HG03432 (cell line): ENCODE measurements at regions not wholly inside any gene's neighbourhood (a gene's known extent, or its start where the extent isn't known, plus 50 kb on each side); places are given as distances from the start of the nearest gene placed in this dataset.
"Not testable (repeated sequence)": the region's sequence is repeated elsewhere in the genome, so short reads cannot be mapped to it uniquely, and the experiment has no call there.

Source experiments
- ATAC-seq: cut with Tn5 transposase; IDR thresholded peaks from one replicate; pipeline ENCODE4 v1.9.1; 2021; ENCODE audit warnings: mild to moderate bottlenecking, moderate library complexity; ENCODE audit not compliant: unreplicated experiment

DNA sequence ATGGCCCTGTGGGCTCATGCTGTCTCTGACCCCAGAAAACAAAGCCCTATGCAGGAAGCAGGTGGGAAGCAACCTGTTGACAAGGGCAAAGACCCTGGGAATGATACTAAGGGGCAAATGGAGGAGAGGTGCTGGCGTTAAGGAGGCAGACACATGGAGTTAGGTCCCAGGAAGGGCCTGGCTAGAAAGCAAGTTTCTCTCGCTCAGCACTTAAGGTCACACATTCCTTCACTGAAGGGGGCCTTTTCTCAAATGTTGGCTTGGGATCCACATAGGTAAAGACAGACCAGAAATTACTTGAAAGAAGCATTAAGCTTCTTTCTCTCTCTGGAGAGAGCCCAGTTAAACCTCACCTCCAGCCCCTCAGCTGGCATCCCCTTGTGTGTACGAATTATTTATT lies 155.7 kb downstream of the ADRA2C start:
- ATAC-seq = not testable (repeated sequence)

DNA sequence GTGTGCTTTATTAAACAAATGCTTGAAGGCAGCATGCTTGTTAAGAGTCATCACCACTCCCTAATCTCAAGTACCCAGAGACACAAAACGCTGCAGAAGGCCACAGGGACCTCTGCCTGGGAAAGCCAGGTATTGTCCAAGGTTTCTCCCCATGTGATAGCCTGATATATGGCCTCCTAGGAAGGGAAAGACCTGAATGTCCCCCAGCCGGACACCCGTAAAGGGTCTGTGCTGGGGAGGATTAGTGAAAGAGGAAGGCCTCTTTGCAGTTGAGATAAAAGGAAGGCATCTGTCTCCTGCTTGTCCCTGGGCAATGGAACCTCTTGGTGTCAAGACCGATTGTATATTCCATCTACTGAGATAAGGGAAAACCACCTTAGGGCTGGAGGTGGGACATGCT lies 159.7 kb downstream of the ADRA2C start:
- not testable (repeated sequence) for ATAC-seq

DNA sequence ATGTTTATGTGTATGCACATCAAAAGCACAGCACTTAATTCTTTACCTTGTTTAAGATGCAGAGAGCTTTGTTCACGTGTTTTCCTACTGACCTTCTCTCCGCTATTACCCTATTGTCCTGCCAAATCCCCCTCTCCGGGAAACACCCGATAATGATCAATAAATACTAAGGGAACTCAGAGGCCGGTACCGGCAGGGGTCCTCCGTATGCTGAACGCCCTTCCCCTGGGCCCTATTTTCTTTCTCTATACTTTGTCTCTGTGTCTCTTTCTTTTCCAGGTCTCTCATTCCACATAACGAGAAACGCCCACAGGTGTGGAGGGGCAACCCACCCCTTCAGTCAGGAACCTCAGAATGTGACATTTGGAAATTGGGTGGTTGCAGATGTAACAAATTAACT lies 160.1 kb downstream of the ADRA2C start:
- not testable (repeated sequence) for ATAC-seq

DNA sequence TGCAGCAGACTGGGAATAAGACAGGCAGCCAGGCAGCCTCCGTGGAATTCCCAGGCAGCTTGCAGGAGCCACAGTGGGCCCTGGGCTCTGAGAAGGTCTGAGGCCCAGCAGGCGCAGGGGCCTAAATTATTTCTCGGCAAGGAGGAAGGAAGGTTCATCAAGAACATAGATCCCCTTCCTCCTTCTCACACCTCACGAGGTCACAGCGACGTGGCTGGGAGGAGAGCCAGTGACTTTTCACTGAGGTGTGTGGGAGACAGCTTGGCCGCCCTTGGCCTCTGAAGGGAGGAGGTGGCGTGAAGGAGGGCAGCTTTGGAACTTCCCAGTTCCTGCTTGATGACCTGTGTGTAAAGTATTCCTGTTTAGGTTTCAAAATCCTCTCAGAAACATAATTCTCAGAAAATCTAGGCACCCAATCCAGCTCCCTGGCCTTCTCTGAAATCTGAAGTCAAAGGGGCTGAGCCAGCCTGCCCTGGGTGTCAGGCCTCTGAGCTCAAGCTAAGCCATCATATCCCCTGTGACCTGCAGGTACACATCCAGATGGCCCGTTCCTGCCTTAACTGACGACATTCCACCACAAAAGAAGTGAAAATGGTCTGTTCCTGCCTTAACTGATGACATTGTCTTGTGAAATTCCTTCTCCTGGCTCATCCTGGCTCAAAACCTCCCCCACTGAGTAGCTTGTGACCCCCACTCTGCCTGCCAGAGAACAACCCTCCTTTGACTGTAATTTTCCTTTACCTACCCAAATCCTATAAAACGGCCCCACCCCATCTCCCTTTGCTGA lies 161.0 kb downstream of the ADRA2C start:
- ATAC-seq = not testable (repeated sequence)

DNA sequence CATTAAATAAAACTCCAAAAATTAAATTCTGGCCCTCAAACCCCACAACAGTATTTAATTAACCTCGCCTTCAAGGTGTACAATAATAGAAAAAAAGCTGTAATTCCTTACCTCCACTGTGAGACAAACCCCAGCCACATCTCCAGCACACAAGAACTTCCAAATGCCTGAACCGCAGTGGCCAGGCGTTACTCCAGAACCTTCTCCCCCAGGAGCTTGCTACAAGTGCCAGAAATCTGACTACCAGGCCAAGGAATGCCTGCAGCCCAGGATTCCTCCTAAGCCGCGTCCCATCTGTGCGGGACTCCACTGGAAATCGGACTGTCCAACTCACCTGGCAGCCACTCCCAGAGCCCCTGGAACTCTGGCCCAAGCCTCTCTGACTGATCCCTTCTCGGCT lies 163.2 kb downstream of the ADRA2C start:
- not testable (repeated sequence) for ATAC-seq

DNA sequence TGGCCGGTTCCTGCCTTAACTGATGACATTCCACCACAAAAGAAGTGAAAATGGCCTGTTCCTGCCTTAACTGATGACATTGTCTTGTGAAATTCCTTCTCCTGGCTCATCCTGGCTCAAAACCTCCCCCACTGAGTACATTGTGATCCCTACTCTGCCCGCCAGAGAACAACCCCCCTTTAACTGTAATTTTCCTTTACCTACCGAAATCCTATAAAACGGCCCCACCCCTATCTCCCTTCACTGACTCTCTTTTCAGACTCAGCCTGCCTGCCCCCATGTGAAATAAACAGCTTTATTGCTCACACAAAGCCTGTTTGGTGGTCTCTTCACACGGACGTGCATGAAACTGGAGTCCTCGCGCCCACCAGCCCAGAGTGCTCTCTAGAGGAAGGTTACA lies 166.5 kb downstream of the ADRA2C start:
- not testable (repeated sequence) for ATAC-seq

DNA sequence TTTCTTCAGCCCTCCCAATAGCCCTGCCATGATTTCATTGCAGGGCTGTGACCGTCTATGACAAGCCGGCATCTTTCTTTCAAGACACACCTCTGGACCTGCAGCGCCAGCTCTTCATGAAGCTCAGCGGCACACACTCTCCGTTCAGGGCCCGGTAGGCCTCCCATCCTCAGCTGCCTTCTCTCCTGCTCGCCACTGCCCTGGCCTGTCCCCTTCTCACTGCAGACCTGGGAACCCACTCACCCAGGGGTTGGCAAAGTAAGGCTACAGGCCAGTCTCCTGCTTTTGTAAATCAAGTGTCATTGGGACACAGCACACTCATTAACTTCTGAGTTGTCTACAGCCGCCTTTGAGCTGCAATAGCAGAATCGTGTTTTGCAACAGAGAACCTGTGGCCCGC lies 169.2 kb downstream of the ADRA2C start:
- ATAC-seq = not testable (repeated sequence)

DNA sequence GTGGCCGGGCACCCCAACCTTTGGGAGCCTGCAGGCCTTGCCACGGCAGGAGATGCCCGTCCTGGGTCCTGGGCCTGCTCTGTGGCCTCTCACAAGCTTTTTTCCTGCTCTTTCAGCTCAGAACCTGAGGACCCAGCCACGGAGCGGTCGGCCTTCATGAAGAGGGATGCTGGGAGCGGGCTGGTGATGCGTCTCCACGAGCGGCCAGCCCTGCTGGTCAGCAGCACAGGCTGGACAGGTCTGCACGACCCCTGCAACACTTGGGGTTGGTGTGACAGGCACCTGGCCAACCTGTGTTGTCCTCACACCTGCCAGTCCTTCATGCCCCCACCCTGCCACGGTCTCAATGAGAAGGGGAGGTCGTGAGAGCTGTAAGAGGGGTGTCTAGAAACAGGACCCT lies 170.0 kb downstream of the ADRA2C start:
- ATAC-seq = no peak

DNA sequence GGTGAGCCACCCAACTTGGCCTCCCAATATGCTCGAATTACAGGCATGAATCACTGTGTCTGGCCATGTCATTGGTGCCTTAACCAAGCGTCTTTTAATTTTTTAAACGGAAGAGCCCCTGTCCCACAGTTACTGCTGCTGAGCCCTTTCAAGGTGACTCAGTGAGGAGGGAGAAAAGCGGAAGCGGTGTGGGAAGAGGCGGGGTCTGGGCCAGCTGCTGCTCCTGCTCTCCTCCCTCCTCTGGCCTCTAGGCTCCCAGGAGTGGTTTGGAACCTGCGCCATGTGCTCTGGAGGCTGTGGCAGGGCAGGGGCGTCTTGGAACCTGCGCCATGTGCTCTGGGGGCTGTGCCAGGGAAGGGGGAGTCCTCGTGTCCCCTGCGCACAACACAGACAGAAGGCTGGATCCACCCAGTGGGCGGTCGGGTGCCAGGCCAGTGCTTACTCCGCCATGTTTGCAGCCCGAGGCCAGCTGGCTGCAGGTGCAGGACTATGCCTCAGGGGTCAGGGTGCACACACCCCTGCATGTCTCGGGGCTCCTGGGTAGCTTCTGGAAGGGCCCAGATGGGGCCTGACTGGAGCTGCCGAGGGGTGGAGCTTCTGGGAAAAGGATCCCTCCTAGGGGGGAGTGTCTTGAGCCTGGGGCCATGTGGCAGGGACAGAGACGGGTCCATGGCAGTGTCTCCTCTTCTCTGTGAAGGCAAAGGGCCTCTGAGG lies 171.8 kb downstream of the ADRA2C start:
- ATAC-seq = not testable (repeated sequence)

DNA sequence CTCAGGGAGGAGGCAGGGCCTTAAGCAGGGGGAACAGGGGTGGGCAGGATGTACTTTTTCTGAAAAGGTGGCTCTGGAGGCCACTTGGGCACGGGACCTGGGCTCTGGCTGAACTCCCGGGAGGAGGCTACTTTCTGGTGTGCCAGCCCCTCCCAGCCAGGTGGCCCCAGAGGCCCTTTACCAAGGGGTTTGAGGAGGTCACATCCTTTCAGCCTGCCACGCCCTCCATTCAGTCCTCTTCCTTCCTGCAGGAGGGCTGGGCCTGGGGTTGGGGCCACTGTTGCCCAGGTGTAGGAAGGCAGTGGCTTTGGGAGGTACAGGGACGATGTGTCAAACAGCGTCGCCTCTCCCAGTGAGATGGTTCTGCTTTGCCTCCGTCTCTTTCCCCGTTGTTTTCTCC lies 172.5 kb downstream of the ADRA2C start:
- ATAC-seq = not testable (repeated sequence)

DNA sequence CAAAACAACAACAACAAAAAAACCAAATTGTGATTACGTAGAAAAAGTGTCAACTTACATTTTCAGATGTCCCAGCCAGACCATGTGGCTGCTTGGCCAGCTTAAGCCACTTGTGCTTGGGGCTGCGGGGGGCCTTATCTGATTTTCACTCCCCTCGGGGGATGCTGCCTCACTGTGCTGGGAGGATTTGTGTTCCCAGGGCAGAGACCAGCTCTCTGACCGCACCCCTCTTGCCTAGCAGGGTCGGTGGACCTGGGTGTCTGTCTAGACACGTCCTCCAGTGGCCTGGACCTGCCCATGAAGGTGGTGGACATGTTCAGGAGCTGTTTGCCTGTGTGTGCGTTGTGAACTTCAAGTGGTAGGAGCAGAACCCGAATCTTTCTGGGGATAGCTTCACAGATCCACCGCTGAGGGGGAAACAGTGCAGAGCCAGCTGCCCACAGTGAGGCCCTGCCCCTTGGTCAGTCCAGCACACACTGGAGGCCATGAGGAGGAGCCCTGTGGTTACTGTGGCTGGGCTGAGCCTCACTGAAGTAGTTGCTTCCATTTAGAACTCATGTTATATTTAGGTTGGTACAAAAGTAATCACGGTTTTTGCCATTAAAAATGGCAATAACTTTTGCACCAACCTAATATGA lies 173.9 kb downstream of the ADRA2C start:
- not testable (repeated sequence) for ATAC-seq

DNA sequence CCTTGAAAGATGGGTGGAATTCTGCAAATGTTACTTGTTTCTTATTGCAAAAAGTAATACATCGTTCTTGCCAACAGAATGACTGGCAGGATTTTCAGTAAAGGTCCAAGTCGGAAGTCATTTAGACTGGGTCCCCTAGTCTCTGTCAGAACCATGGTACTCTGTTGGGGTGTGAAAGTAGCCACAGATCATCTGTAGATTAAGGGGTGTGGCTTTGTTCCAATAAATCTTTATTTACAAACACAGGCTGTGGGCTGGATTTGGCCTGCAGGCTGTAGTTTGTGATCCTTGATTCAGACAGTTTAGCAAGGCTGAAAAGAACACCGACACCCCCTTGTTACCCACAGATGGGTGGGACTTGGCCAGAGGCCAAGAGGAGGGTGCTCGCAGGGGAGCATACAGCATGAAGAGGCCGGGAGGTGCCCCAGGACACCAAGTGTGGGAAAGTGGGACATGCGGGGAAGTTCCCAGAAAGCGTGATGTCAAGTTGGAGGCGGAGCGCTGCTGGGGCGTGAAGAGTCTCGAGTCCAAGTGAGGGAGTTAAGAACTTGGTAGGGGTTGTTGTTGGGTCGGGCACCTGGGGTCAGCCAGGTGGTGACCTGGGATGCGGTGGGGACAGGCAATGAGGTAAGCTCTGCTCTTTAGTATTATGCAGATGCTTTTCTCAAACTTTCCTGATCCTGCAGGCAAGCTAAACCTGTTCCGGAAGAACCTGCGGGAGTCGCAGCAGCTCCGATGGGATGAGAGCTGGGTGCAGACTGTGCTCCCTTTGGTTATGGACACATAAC lies 175.7 kb downstream of the ADRA2C start:
- not testable (repeated sequence) for ATAC-seq

DNA sequence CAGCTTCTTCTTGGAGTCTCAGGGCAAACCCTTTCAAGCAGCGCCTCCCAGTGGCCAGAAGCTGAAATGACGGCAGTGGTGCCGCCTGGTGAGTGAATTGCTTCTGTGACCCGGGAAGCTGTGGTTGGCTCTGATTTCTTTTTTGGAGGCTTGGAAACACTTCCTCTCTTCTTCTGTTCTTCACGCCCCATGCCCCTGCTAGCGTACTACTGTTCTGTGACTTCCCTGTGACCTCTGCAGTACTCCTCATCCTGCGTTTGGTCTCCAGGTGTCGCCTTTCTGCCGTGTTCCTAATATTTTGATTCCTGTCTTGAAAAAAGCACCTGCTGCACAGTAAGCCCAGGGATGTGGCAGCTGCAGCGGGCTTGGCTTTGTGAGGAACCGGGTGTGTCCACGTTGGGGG lies 176.4 kb downstream of the ADRA2C start:
- ATAC-seq = not testable (repeated sequence)

DNA sequence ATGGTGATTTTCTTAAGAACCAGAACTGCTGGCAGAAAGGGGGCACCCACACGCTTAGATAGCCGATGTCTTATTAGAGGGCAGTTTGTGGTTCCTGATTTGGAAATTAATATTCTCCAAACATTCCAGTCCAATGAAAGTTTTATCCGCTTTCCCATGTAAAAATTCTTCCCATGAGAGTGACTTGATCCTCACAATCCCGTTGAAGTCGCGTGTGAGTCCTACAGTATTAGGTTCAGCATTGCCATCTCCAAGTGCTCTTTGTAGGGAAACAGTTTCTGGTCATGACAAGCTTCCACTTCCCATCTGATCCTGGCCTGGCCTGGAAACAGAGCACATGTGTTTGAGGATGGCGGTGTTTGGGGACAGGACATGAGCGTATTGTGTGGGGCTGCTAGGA lies 176.9 kb downstream of the ADRA2C start:
- not testable (repeated sequence) for ATAC-seq

DNA sequence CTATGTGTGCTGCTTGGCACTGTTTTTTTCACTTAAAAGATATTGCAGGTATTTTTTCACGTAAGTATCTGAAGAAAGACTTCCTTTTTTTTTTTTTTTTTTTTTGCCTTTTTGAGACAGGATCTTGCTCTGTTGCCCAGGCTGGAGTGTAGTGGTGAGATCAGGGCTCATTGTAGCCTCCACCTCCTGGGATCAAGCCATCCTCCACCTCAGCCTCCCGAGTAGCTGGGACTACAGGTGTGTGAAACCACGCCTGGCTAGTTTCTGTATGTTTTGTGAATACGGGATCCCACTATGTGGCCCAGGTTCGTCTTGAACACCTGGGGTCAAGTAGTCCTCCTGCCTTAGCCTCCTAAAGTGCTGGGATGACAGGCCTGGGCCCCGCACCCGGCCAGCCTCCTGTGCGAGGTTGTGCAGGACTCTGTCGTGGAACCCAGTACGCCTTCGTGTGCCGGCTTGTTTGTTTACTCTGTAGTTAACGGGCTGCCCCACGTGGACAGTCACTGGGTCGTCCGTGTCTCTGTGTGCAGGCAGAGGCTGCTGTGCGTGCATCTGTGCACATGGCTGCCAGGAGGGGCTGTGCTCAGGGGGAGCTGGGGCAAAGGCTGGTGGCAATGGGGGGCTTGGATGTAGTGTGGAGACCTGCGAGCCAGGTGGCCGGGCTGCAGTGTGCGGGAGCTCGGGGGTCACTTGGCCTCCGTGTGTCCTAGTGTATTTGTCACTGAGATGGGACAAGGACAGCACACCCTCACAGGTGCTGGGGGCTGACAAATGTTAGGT lies 179.5 kb downstream of the ADRA2C start:
- no peak for ATAC-seq

DNA sequence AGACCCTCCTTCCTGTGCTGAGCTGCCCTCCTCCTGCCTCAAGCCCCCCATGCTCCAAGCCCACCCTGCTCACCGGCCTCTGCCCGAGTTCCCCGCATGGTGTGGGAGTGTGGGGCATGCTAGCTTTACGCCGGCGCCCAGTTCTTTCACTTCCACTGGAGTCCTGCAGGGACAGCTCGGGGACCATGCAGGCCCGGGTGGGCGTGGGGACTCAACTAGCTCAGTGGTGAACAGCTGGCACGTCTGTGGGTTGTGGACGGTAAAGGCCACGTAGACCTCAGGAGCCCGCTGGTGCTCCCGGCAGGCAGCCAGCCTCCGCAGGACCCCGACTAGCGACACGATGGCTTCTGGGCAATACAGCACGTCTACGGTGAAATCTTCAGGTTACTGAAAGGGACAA lies 180.4 kb downstream of the ADRA2C start:
- not testable (repeated sequence) for ATAC-seq

DNA sequence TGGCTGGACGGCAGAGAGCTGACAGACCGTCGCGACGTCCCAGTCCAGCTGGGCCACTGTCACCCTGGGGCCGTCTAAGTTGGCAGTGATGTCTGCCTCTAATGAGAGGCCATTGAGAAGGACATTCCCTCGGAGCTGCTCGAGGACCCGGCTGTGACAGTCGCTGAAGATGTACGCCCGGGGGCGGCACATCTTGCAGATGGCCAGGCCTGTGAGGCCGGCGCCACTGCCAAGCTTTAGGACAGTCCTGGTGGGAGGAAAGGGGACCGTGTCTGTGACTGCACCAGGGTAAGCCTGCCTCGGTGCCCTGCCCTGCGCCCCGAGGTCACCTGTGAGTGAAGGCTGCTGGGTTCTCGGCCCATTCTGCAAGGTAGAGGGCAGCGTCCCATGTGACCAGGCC lies 181.6 kb downstream of the ADRA2C start:
- ATAC-seq = not testable (repeated sequence)

DNA sequence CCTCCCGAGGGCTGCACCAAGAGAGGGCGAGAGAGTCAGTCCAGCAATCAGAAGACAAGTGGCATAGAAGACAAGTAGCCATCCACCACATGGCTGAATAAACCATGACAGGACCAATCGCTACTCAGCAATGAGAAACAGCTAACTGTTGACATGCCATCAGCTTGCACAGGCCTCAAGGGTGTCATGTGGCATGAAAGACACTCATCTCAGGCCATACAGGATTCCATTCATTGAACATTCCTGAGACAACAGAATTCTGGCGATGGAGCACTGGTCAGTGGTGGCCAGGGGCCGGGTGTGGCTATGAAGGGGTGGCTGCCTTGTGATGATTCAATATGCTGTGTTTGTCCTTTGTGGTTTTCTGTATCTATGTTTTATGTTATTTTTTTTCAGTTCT lies 182.0 kb downstream of the ADRA2C start:
- ATAC-seq = not testable (repeated sequence)

DNA sequence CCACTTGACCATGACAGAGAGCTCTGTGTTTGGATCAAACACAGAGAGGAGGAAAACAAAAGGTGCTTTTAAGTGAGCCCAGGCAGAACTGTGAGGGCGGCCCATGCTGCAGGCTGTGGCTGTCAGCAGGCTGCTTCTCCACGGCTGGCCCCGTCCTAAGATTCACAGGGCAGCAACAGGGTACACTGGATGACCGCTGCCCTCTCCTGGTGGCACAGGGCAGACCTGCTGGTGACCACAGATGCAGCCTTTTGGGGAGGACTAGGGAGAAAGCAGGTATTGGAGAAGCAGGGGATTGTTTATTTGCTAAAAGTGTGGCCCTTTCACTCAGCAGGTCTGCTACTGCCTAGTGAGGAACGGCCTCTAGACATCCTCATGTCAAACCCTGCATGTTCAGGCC lies 183.7 kb downstream of the ADRA2C start:
- ATAC-seq = not testable (repeated sequence)
